BJ (cell line): ENCODE measurements at regions not wholly inside any gene's neighbourhood (a gene's known extent, or its start where the extent isn't known, plus 50 kb on each side); places are given as distances from the start of the nearest gene placed in this dataset.

ENCODE experiments used
- CTCF ChIA-PET: fragments of 350-600 bp; formaldehyde crosslinking; extraction: SDS; loops from one replicate; lab custom pipeline; 2021; ENCODE audit warnings: antibody characterized with exemption, inconsistent platforms; lab: Yijun Ruan, JAX
- POLR2A ChIA-PET: fragments of 300-600 bp; sonication (Branson Sonifier 250); formaldehyde crosslinking; extraction: SDS; loops from one replicate; lab custom pipeline; 2021; ENCODE audit warnings: antibody characterized with exemption; lab: Charles Lee
- DNase-seq: peaks from one replicate; pipeline ENCODE4 v3.0.0-alpha.2; 2011; ENCODE audit warnings: low read depth
- H3K27me3 ChIP-seq: 2 replicates; pipeline ENCODE4 v1.6.0; 2011; ENCODE audit warnings: low read length; ENCODE audit not compliant: control insufficient read depth, insufficient read depth
- H3K36me3 ChIP-seq: 2 replicates; pipeline ENCODE4 v1.5.1; 2011; ENCODE audit warnings: low read length; ENCODE audit not compliant: control insufficient read depth, insufficient read depth
- H3K4me3 ChIP-seq: 2 replicates; pipeline ENCODE4 v1.5.1; 2011; ENCODE audit warnings: low read depth, mild to moderate bottlenecking, control low read depth, low read length
- TF ChIP-seq, protein P1 (sequence below): IDR thresholded peaks from 2 replicates; pipeline ENCODE4 v1.5.1; 2011; ENCODE audit warnings: low read depth, mild to moderate bottlenecking, control low read depth, inconsistent platforms, low read length, moderate library complexity; ENCODE audit not compliant: insufficient read depth

DNA sequence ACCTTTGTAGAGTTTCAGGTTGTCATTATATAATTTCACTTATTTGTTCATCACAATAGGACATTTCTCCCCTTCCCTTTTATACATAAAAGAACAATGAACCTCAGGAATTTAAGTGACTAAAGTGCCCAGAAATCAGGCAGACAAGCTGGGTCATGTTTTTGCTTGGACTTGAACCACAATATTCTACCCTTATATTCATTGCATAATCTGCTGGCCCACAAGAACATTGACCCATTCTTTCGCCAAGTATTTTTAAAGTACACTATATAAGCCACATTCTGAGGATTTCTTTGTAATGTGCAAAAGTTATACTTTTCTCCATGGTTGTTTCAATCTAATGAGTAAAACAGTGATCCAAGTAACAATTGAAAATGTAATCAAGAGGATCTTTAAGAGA is 637.5 kb upstream of the SLIT2 start:
- no peaks in the 10 kb centered on the region for H3K27me3 ChIP-seq
- POLR2A ChIA-PET = no interaction called here
- CTCF ChIA-PET = no interaction called here
- DNase-seq = no peak
- no peaks in the 10 kb centered on the region for H3K36me3 ChIP-seq
- no peak overlapping the region for H3K4me3 ChIP-seq
- TF ChIP-seq, protein P1, sequence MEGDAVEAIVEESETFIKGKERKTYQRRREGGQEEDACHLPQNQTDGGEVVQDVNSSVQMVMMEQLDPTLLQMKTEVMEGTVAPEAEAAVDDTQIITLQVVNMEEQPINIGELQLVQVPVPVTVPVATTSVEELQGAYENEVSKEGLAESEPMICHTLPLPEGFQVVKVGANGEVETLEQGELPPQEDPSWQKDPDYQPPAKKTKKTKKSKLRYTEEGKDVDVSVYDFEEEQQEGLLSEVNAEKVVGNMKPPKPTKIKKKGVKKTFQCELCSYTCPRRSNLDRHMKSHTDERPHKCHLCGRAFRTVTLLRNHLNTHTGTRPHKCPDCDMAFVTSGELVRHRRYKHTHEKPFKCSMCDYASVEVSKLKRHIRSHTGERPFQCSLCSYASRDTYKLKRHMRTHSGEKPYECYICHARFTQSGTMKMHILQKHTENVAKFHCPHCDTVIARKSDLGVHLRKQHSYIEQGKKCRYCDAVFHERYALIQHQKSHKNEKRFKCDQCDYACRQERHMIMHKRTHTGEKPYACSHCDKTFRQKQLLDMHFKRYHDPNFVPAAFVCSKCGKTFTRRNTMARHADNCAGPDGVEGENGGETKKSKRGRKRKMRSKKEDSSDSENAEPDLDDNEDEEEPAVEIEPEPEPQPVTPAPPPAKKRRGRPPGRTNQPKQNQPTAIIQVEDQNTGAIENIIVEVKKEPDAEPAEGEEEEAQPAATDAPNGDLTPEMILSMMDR = no peak

DNA sequence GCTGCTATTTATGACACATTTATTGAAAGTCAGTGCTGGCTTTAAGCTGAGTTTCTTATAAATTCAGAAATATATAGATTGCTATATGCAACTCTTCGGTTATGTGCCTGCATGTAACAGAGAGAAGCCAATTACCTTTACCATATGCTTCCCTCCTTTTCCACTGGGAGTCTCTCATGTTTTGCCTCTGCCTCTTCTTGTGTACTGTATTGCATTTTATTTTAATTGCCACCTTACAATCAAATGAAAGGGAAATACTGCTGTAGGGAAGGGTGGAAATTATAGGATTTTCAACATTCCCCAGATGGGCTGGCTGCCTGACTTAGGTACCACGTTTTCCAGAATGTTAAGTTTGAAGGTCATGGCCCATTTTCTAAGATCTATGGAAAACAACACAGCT is 655.4 kb upstream of the SLIT2 start:
- ChIA-PET CTCF (interaction anchor here (0.7 to 1.3 kb wide), 3 partner anchors 9 to 652 kb away, joined by 3 to 4 read pairs (median 3); no protein-coding TSS in a partner anchor), POLR2A (no interaction called here)
- TF ChIP-seq, protein P1 = no peak
- no peaks in the 10 kb centered on the region for H3K27me3 ChIP-seq
- no peak overlapping the region for H3K4me3 ChIP-seq
- no peaks in the 10 kb centered on the region for H3K36me3 ChIP-seq
- no peak for DNase-seq

DNA sequence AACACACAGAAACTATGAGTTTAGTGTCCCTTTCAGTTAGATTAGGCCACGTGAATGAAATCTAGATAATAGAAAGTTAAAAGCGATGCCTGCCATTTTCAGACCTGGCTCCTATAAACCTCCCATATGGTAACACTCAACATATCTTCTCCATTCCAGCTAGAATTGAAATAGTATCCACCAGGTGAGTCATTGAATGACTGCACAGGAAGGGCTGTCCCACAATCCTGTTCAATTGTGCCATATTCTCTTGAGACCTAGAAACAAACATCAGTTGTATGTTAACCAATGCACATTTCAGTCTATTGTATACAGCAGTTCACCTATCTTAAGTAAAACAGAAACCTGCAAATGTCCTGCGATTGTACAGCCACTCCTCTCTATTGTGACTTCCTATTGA is 659.3 kb upstream of the SLIT2 start:
- Histone ChIP-seq H3K36me3 (no peaks in the 10 kb centered on the region), H3K27me3 (no peaks in the 10 kb centered on the region), H3K4me3 (no peak overlapping the region)
- CTCF ChIA-PET = interaction anchor here (0.7 to 1.0 kb wide), 2 partner anchors 10 to 265 kb away, joined by 3 to 4 read pairs; no protein-coding TSS in a partner anchor
- TF ChIP-seq, protein P1 = no peak
- POLR2A ChIA-PET = no interaction called here
- DNase-seq = no peak

DNA sequence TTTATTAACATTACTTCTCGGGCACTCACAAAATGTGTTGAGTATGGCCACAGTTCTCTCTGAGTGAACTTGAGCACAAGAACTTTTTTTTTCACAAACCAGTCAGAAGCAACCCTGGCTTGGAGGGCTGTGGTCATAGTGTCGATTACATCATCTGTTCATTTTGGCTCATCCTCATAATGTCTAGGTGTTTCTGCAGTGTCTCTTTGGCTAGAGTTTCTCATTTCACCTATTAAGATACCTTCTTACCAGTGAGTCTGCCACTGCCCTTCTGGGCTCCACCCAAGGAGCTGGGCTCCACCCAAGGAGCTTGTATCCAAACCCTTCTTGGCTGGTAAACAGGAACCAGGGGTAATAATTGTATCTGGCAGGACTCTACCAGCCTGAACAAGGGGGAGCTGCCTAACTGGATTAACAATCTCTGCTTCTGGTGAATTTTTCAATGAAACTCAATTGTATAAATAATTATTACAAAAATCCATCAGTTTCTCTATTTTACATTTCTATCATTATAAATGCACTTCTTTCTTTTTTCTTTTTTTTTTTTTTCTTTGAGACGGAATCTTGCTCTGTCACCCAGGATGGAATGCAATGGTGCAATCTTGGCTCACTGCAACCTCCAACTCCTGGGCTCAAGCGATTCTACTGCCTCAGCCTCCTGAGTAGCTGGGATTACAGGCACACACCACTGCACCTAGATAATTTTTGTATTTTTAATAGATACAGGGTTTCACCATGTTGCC is 667.7 kb upstream of the SLIT2 start:
- Histone ChIP-seq H3K36me3 (no peaks in the 10 kb centered on the region), H3K4me3 (no peak overlapping the region), H3K27me3 (no peaks in the 10 kb centered on the region)
- no peak for DNase-seq
- TF ChIP-seq, protein P1 = no peak
- CTCF ChIA-PET = no interaction called here
- POLR2A ChIA-PET = no interaction called here

DNA sequence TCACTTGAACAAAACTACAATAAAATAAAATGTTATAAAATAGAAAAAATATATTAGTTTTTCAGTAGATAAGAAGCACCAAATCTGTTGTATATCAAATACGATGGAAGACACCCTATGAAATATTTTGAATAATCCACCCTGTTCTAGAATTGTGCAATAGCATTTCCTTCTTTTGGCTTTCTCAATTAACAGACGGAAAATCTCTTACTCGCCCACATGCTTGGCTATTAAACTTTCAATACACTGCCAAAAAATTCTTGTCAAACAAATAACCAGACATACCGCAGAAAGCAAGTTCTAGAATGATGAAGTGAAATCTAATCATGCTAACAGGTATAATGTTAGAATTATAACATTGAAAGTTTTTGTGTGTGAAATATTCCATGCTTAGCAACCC is 671.6 kb upstream of the SLIT2 start:
- Histone ChIP-seq H3K27me3 (no peaks in the 10 kb centered on the region), H3K36me3 (no peaks in the 10 kb centered on the region), H3K4me3 (no peak overlapping the region)
- POLR2A ChIA-PET = no interaction called here
- CTCF ChIA-PET = no interaction called here
- DNase-seq = peak; percentile 36
- TF ChIP-seq, protein P1 = no peak
